ENCODE measurements at regions not wholly inside any gene's neighbourhood (a gene's known extent, or its start where the extent isn't known, plus 50 kb on each side); places are given as distances from the start of the nearest gene placed in this dataset.
"Not testable (repeated sequence)": the region's sequence is repeated elsewhere in the genome, so short reads cannot be mapped to it uniquely, and the experiment has no call there.

- Histone ChIP-seq H3K27me3 (no peaks in the 10 kb centered on the region), H3K4me3 (no peak overlapping the region), H3K9me3 (no peaks in the 10 kb centered on the region), H3K4me1 (peaks cover 0 to 17% (median 16%) of the 10 kb centered on the region in 4 donors), H3K36me3 (no peaks in the 10 kb centered on the region), H3K27ac (replicated peaks in 1 of 4) (no peak overlapping the region)
- 67% methylated on average over 7 of the region's 16 CpGs for WGBS
- intact Hi-C loops (cut with DNase I): no loop called here
- DNase-seq (ENCODE audit: extremely low spot score): no peak
- no peak for TF ChIP-seq POLR2AphosphoS5 (IDR thresholded peaks at IDR 0.05)
- TF ChIP-seq EP300 (IDR thresholded peaks at IDR 0.05): no peak
- no peak for TF ChIP-seq POLR2A (IDR thresholded peaks at IDR 0.05; ENCODE audit: low read depth)
- no peak for TF ChIP-seq CTCF (IDR thresholded peaks at IDR 0.05)
These were observed 429.0 kb downstream of the PREX1 start for GRCh38 chr20:48398506-48399449.

- intact Hi-C loops (cut with DNase I); H3K9me3 ChIP-seq; DNase-seq (ENCODE audit: extremely low spot score); H3K27ac ChIP-seq (replicated peaks in 1 of 4); H3K4me3 ChIP-seq; H3K27me3 ChIP-seq; H3K36me3 ChIP-seq: not testable (repeated sequence)
- H3K4me1 ChIP-seq: peaks cover 0 to 17% (median 16%) of the 10 kb centered on the region in 4 donors
- WGBS: 55% methylated on average over 16 of the region's 19 CpGs
These were observed 430.6 kb downstream of the PREX1 start for GRCh38 chr20:48396981-48397861.

GRCh38 chr20:48395816-48396546 lies 431.8 kb downstream of the PREX1 start:
- H3K27ac ChIP-seq (replicated peaks in 1 of 4): no peak overlapping the region
- DNase-seq (ENCODE audit: extremely low spot score): no peak
- peaks cover 0 to 19% (median 16%) of the 10 kb centered on the region in 4 donors for H3K4me1 ChIP-seq
- peaks cover 0 to 8% (median 0%) of the 10 kb centered on the region in 4 donors for H3K9me3 ChIP-seq
- no peak overlapping the region for H3K4me3 ChIP-seq
- H3K27me3 ChIP-seq: no peaks in the 10 kb centered on the region
- WGBS: 86% methylated on average over 9 of the region's 9 CpGs
- no peak for TF ChIP-seq EP300 (IDR thresholded peaks at IDR 0.05)
- no peak for TF ChIP-seq CTCF (IDR thresholded peaks at IDR 0.05)
- TF ChIP-seq POLR2A (IDR thresholded peaks at IDR 0.05; ENCODE audit: low read depth): no peak
- no peak for TF ChIP-seq POLR2AphosphoS5 (IDR thresholded peaks at IDR 0.05)
- H3K36me3 ChIP-seq: no peaks in the 10 kb centered on the region
- intact Hi-C loops (cut with DNase I): no loop called here

- no peaks in the 10 kb centered on the region for H3K36me3 ChIP-seq
- 94% methylated on average over 8 of the region's 9 CpGs for WGBS
These were observed 433.3 kb downstream of the PREX1 start for GRCh38 chr20:48394415-48395081.

More at GRCh38 chr20:48394415-48395081, 433.3 kb downstream of the PREX1 start:
- no peak for DNase-seq (ENCODE audit: extremely low spot score)
- Histone ChIP-seq H3K9me3 (peaks cover 0 to 8% (median 0%) of the 10 kb centered on the region in 4 donors), H3K4me3 (no peak overlapping the region), H3K27me3 (no peaks in the 10 kb centered on the region), H3K4me1 (peaks cover 0 to 19% (median 16%) of the 10 kb centered on the region in 4 donors), H3K27ac (replicated peaks in 1 of 4) (no peak overlapping the region)
- TF ChIP-seq EP300 (IDR thresholded peaks at IDR 0.05) (no peak), POLR2AphosphoS5 (IDR thresholded peaks at IDR 0.05) (no peak), POLR2A (IDR thresholded peaks at IDR 0.05; ENCODE audit: low read depth) (no peak), CTCF (IDR thresholded peaks at IDR 0.05) (no peak)
- intact Hi-C loops (cut with DNase I): no loop called here
